HL-60 (cell line): ENCODE measurements at regions not wholly inside any gene's neighbourhood (a gene's known extent, or its start where the extent isn't known, plus 50 kb on each side); places are given as distances from the start of the nearest gene placed in this dataset.

Experiments
- DNase-seq, 2 experiments: peaks; one replicate each; pipeline ENCODE4 v3.0.0-alpha.2; 2010 to 2020; ENCODE audit warnings: low read depth in 1 of 2, low spot score in 1 of 2
- H3K27ac ChIP-seq: fragments of 250-450 bp; sonication (Bioruptor Pico); replicated peaks from 2 replicates; pipeline ENCODE4 v1.5.1; 2020; ENCODE audit warnings: mild to moderate bottlenecking, moderate library complexity
- H3K27me3 ChIP-seq: fragments of 250-450 bp; sonication (Bioruptor Pico); 2 replicates; pipeline ENCODE4 v1.5.1; 2021; ENCODE audit warnings: mild to moderate bottlenecking, moderate library complexity; ENCODE audit not compliant: insufficient read depth, poor library complexity, severe bottlenecking
- H3K4me3 ChIP-seq: replicated peaks from 2 replicates; pipeline ENCODE4 v1.5.1; 2011; ENCODE audit warnings: mild to moderate bottlenecking, control low read depth, low read length; ENCODE audit not compliant: insufficient read depth
- CTCF ChIP-seq: IDR thresholded peaks from one replicate; pipeline ENCODE4 v1.5.1; 2011; ENCODE audit warnings: low read length, control low read depth, inconsistent platforms; ENCODE audit not compliant: insufficient read depth
- GABPA ChIP-seq: IDR thresholded peaks from 2 replicates; pipeline ENCODE4 v1.6.1; 2012; ENCODE audit warnings: low read depth
- POLR2AphosphoS5 ChIP-seq: IDR thresholded peaks from 2 replicates; pipeline ENCODE4 v1.6.1; 2012; ENCODE audit warnings: low read depth
- REST ChIP-seq: IDR thresholded peaks from 2 replicates; pipeline ENCODE4 v1.6.1; 2012; ENCODE audit warnings: low read depth; ENCODE audit not compliant: insufficient replicate concordance
- SPI1 ChIP-seq: IDR thresholded peaks from 2 replicates; pipeline ENCODE4 v1.6.1; 2012; ENCODE audit warnings: low read depth, mild to moderate bottlenecking, borderline replicate concordance

GRCh38 chr3:94210256-94210655, 147.4 kb downstream of the NSUN3 start:
- Histone ChIP-seq H3K4me3 (no peak overlapping the region), H3K27me3 (no peaks in the 10 kb centered on the region), H3K27ac (no peak overlapping the region)
- no peak for DNase-seq
- TF ChIP-seq CTCF = no peak
- no peak for TF ChIP-seq GABPA
- no peak for TF ChIP-seq POLR2AphosphoS5
- no peak for TF ChIP-seq REST
- TF ChIP-seq SPI1 = no peak

- H3K27ac ChIP-seq = no peak overlapping the region
- no peak for DNase-seq
- TF ChIP-seq CTCF = no peak
- TF ChIP-seq GABPA = no peak
- TF ChIP-seq SPI1 = no peak
- no peak for TF ChIP-seq REST
- no peak for TF ChIP-seq POLR2AphosphoS5
- H3K27me3 ChIP-seq = no peaks in the 10 kb centered on the region
- H3K4me3 ChIP-seq = no peak overlapping the region
These were observed 154.5 kb downstream of the NSUN3 start for GRCh38 chr3:94217406-94217805.

GRCh38 chr3:94220426-94220825, 157.6 kb downstream of the NSUN3 start:
- Histone ChIP-seq H3K27me3 (no peaks in the 10 kb centered on the region), H3K27ac (no peak overlapping the region), H3K4me3 (no peak overlapping the region)
- DNase-seq = no peak
- TF ChIP-seq GABPA = no peak
- TF ChIP-seq POLR2AphosphoS5 = no peak
- no peak for TF ChIP-seq CTCF
- TF ChIP-seq REST = no peak
- no peak for TF ChIP-seq SPI1
